Upper lobe of left lung (tissue), 6 donors: ENCODE measurements at regions not wholly inside any gene's neighbourhood (a gene's known extent, or its start where the extent isn't known, plus 50 kb on each side); places are given as distances from the start of the nearest gene placed in this dataset.

Experiments
- ATAC-seq, 2 donors: fragments of 200-7000 bp; cut with Tn5 transposase; one replicate each; pipeline ENCODE4 v1.9.1; 2022; ENCODE audit warnings: mild to moderate bottlenecking in 2 of 2, moderate library complexity in 2 of 2; ENCODE audit not compliant: low FRiP score in 2 of 2
- DNase-seq, 2 donors: peaks; one replicate each; pipeline ENCODE4 v3.0.0-alpha.2; 2019 to 2020
- H3K27ac ChIP-seq, 4 donors: fragments of 200-600 bp; sonication (generic); one replicate each; pipeline ENCODE4 v1.5.1; 2016 to 2019
- H3K27me3 ChIP-seq, 4 donors: fragments of 200-600 bp; sonication (generic); one replicate each; pipeline ENCODE4 v1.5.1; 2017 to 2019
- H3K36me3 ChIP-seq, 4 donors: fragments of 200-600 bp; sonication (generic); one replicate each; pipeline ENCODE4 v1.5.1; 2016 to 2019
- H3K4me1 ChIP-seq, 4 donors: fragments of 200-600 bp; sonication (generic); one replicate each; pipeline ENCODE4 v1.5.1; 2018 to 2019
- H3K4me3 ChIP-seq, 4 donors: fragments of 200-600 bp; sonication (generic); one replicate each; pipeline ENCODE4 v1.5.1; 2017 to 2019; ENCODE audit warnings: mild to moderate bottlenecking in 2 of 4, moderate library complexity in 1 of 4
- H3K9me3 ChIP-seq, 4 donors: fragments of 200-600 bp; sonication (generic); one replicate each; pipeline ENCODE4 v1.5.1; 2018 to 2019
- CTCF ChIP-seq, 6 experiments: fragments of 450-650 bp in 4 of 6; fragments of 200-600 bp in 2 of 6; sonication (generic) in 2 of 6; IDR thresholded peaks; one replicate each; pipeline ENCODE4 v1.5.1; 2016 to 2019; ENCODE audit warnings: antibody characterized with exemption in 6 of 6
- EP300 ChIP-seq, 4 donors: sonication (generic); formaldehyde crosslinking; IDR thresholded peaks; one replicate each; pipeline ENCODE4 v1.5.1; 2017; ENCODE audit warnings: antibody characterized with exemption in 4 of 4, control low read depth in 2 of 4
- POLR2A ChIP-seq, 4 donors: fragments of 450-650 bp; IDR thresholded peaks; one replicate each; pipeline ENCODE4 v1.5.1; 2016 to 2017; ENCODE audit warnings: antibody characterized with exemption in 4 of 4, mild to moderate bottlenecking in 2 of 4
- POLR2AphosphoS5 ChIP-seq, 2 donors: sonication (generic); formaldehyde crosslinking; IDR thresholded peaks; one replicate each; pipeline ENCODE4 v1.5.1; 2017; ENCODE audit warnings: antibody characterized with exemption in 2 of 2
- WGBS, 2 donors: methylation state at CpG; one replicate each; pipeline ENCODE4 v1.1.5; 2017 to 2018; 5-methylcytosine and 5-hydroxymethylcytosine counted together
- donor health status: DM: no; HTN: no; CAD: no; lungs with moderate emphysema.
- donor health status: DM: no; HTN: yes; CAD: no; lungs with severe emphysema.

GRCh38 chr11:22460181-22460580 is 122.0 kb downstream of the SLC17A6 start:
- DNase-seq (no peak), ATAC-seq (no peak)
- TF ChIP-seq CTCF (IDR thresholded peaks at IDR 0.05) = no peak
- Histone ChIP-seq H3K9me3 (no peaks in the 10 kb centered on the region), H3K4me1 (no peaks in the 10 kb centered on the region), H3K27me3 (no peaks in the 10 kb centered on the region), H3K4me3 (no peak overlapping the region), H3K36me3 (no peaks in the 10 kb centered on the region), H3K27ac (no peak overlapping the region)
- 82 to 87% methylated on average over 3 of the region's 3 CpGs for WGBS, 2 donors

GRCh38 chr11:22459048-22459447 is 120.9 kb downstream of the SLC17A6 start:
- Histone ChIP-seq H3K27ac (no peak overlapping the region), H3K36me3 (no peaks in the 10 kb centered on the region), H3K27me3 (no peaks in the 10 kb centered on the region), H3K4me1 (no peaks in the 10 kb centered on the region), H3K9me3 (no peaks in the 10 kb centered on the region), H3K4me3 (no peak overlapping the region)
- DNase-seq (no peak), ATAC-seq (no peak)
- TF ChIP-seq CTCF (IDR thresholded peaks at IDR 0.05) (no peak), POLR2AphosphoS5 (IDR thresholded peaks at IDR 0.05) (no peak), EP300 (IDR thresholded peaks at IDR 0.05) (no peak), POLR2A (IDR thresholded peaks at IDR 0.05) (no peak)
- WGBS, 2 donors = 56 to 64% methylated on average over 3 of the region's 3 CpGs

GRCh38 chr11:22458161-22458560 is 120.0 kb downstream of the SLC17A6 start:
- no peak overlapping the region for H3K4me3 ChIP-seq
- H3K4me1 ChIP-seq = no peaks in the 10 kb centered on the region
- no peak overlapping the region for H3K27ac ChIP-seq
- TF ChIP-seq POLR2AphosphoS5 (IDR thresholded peaks at IDR 0.05) (no peak), CTCF (IDR thresholded peaks at IDR 0.05) (no peak), EP300 (IDR thresholded peaks at IDR 0.05) (no peak), POLR2A (IDR thresholded peaks at IDR 0.05) (no peak)
- H3K27me3 ChIP-seq = no peaks in the 10 kb centered on the region
- H3K36me3 ChIP-seq = no peaks in the 10 kb centered on the region
- WGBS, 2 donors = 75 to 83% methylated on average over 3 of the region's 3 CpGs
- ATAC-seq (no peak), DNase-seq (no peak)
- no peaks in the 10 kb centered on the region for H3K9me3 ChIP-seq

- no peak for ATAC-seq
- Histone ChIP-seq H3K9me3 (no peaks in the 10 kb centered on the region), H3K27ac (no peak overlapping the region), H3K4me1 (no peaks in the 10 kb centered on the region), H3K36me3 (no peaks in the 10 kb centered on the region), H3K27me3 (no peaks in the 10 kb centered on the region), H3K4me3 (no peak overlapping the region)
- TF ChIP-seq POLR2A (IDR thresholded peaks at IDR 0.05) (no peak), POLR2AphosphoS5 (IDR thresholded peaks at IDR 0.05) (no peak), EP300 (IDR thresholded peaks at IDR 0.05) (no peak), CTCF (IDR thresholded peaks at IDR 0.05) (no peak)
- WGBS, 2 donors = 75 to 76% methylated on average over 1 of the region's 1 CpG
- peak in 1 of 2 donors; percentile 31 for DNase-seq
Observed at GRCh38 chr11:22456993-22457762, 119.0 kb downstream of the SLC17A6 start.

GRCh38 chr11:22454461-22455090 is 116.4 kb downstream of the SLC17A6 start:
- Histone ChIP-seq H3K9me3 (no peaks in the 10 kb centered on the region), H3K27me3 (no peaks in the 10 kb centered on the region), H3K27ac (no peak overlapping the region), H3K36me3 (no peaks in the 10 kb centered on the region), H3K4me3 (no peak overlapping the region), H3K4me1 (no peaks in the 10 kb centered on the region)
- 59 to 72% methylated on average over 4 of the region's 4 CpGs for WGBS, 2 donors
- ATAC-seq (no peak), DNase-seq (no peak)
- no peak for TF ChIP-seq EP300 (IDR thresholded peaks at IDR 0.05)
- no peak for TF ChIP-seq POLR2AphosphoS5 (IDR thresholded peaks at IDR 0.05)
- no peak for TF ChIP-seq CTCF (IDR thresholded peaks at IDR 0.05)
- TF ChIP-seq POLR2A (IDR thresholded peaks at IDR 0.05) = no peak
